NCI-H526 (cell line): ENCODE measurements at regions not wholly inside any gene's neighbourhood (a gene's known extent, or its start where the extent isn't known, plus 50 kb on each side); places are given as distances from the start of the nearest gene placed in this dataset.
"Not testable (repeated sequence)": the region's sequence is repeated elsewhere in the genome, so short reads cannot be mapped to it uniquely, and the experiment has no call there.

ENCODE experiments used
- DNase-seq, 2 experiments: peaks; one replicate each; lab custom pipeline; 2025; lab: John Stamatoyannopoulos, UW

GRCh38 chr3:177457204-177457603, 259.9 kb upstream of the TBL1XR1 start:
- not testable (repeated sequence) for DNase-seq

- DNase-seq = no peak
Observed at GRCh38 chr3:177459401-177459800, 262.1 kb upstream of the TBL1XR1 start.

- no peak for DNase-seq
Observed at GRCh38 chr3:177460047-177460446, 262.8 kb upstream of the TBL1XR1 start.

- no peak for DNase-seq
Observed at GRCh38 chr3:177461765-177462164, 264.5 kb upstream of the TBL1XR1 start.

DNA sequence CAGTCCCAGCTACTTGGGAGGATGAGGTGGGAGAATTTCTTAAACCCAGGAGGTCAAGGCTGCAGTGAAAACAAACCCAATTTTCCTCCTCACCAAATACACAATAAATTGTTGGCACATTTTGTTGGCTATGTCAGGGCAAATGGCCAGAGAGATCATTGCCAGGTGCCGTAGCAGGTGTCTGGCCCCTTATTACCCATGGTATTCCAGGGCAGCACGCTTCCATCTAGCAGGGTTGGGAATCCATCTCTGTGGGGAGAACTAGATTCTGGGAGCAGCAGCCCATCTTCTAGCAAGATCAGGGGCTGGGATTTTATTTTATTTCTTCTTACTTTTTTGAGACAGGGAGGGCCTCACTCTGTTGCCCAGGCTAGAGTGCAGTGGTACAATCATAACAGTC, 266.1 kb upstream of the TBL1XR1 start:
- not testable (repeated sequence) for DNase-seq

DNA sequence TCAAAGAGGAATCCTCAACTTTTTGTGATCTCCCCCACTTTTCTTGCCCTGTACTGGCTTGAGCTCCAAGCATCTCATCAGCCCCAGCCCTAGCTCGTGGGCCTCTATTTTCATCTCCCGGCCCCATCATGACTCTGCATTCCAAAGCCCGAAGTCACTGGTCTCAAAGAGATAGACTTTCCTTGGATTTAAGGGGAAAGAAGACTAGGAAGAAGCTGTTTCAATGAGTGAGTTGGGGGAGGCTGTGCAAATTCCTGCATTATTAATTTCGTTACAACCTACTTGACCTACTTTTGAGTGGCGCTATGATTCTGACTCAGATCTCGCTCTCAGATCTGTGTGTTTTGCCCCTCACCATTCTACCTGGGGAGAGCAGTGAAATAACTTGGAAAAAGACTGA, 266.6 kb upstream of the TBL1XR1 start:
- DNase-seq = no peak

DNA sequence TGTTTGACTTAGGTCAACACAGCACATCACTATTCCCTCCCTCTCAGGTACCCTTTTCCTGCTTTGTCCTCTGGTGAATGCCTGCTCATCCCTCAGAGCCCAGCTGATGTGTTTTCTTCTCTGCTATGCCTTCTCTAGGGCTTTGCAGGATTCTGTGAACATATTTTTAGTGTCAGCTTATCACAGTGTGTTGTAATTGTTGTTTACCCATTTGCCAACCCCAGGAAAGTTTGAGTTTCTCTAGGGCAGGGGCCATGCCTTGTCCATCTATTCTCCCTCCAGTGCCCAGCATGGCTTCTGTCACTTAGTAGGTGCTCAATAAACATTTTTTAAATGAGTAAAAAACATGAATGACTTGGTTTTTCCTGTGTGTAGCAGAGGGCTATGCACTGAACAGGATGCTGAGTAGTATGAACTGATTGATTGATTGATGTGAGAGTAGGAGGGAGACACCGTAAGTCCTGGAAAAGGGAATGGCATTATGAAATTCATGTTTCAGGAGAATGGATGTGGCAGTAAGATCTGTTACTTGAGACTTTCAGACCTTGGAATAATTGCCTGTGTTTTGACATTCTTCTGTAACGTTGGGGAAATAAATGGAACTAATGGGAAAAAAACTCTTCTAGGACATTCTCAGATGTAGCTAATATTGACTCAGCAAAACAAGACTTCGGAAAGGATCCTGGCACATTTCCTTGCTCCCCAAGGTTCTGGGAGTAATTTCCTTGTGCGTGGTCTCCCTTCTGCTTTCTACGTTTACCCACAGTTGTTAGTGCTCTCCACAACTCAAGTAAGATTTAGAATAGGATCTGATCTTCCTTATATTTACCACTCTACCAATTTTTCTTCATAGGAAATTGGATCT, 267.3 kb upstream of the TBL1XR1 start:
- DNase-seq = no peak

DNA sequence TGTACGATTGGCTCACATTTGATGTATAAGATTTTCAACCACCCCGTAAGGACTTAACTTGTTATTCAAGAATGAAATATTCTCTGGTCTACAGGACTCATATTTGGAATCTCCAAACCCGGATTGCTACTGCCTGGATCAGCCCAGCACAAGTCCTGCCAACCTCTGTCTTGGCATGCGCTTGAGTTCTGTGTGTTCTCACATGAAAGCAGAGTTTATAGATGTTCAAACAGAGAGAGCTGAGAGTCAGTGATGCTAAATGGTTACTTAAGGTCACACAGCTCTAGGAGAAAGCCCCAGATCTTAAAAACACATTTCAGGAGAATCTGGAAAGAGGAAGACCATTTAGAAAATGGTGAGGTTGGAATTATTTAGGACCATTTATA, 268.0 kb upstream of the TBL1XR1 start:
- DNase-seq = no peak

DNA sequence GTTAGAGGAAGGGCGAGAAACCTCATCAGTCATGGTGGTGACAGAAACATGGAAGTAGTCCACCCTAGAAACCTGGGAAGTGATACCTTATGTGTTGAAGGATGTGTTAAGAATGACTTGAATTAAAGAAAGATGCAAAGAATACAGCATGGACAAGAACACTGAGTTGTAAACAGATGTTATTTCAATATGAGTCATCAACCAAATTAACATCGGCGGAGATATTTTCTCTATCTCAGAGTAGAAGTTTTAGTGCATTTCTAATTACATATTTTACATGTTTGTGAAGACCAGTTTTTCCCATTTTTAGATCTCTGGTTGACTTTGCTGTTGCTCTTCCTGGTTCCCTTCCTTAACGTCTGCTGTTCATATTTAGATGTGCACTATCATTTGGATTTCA, 268.8 kb upstream of the TBL1XR1 start:
- no peak for DNase-seq

GRCh38 chr3:177466622-177467021, 269.3 kb upstream of the TBL1XR1 start:
- not testable (repeated sequence) for DNase-seq

- no peak for DNase-seq
Observed at GRCh38 chr3:177467247-177467985, 270.1 kb upstream of the TBL1XR1 start.

- DNase-seq = no peak
Observed at GRCh38 chr3:177468331-177468730, 271.0 kb upstream of the TBL1XR1 start.

- no peak for DNase-seq
Observed at GRCh38 chr3:177468816-177469215, 271.5 kb upstream of the TBL1XR1 start.

- DNase-seq = no peak
Observed at GRCh38 chr3:177469216-177469615, 271.9 kb upstream of the TBL1XR1 start.

DNA sequence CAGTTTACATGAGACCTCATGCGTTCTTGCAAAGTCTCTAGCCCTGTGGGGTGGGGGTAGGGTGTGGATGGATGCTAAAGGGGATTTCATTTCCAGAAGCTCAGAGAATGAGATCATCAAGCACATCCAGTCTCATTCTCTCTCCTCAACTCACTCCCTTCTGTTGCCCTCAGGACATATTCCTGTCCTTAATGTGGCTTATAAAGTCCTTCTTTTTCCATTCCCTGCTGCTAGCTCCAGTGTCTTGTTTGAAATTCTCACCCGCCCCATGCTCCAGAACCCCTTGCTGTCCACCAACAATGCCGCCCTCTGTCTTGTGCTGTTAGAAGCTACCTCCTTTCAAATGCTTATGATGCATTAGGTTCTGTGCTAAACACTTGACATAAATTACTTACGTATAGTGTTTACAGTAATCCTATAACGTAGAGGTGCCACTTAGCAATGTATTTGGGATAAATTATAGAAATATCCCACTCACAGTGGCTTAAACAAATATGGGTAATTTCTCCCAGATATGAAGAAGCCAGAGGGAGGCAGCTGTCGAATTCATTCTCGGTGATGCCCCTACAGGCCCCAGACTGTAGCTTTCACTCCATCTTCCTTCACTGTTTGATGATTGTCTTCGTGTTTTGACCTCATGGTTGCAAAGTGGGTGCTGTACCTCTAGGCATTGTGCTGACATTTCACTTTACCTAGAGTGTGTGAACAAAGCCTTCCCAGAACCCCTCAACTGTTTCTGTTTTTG, 273.1 kb upstream of the TBL1XR1 start:
- DNase-seq = no peak

DNA sequence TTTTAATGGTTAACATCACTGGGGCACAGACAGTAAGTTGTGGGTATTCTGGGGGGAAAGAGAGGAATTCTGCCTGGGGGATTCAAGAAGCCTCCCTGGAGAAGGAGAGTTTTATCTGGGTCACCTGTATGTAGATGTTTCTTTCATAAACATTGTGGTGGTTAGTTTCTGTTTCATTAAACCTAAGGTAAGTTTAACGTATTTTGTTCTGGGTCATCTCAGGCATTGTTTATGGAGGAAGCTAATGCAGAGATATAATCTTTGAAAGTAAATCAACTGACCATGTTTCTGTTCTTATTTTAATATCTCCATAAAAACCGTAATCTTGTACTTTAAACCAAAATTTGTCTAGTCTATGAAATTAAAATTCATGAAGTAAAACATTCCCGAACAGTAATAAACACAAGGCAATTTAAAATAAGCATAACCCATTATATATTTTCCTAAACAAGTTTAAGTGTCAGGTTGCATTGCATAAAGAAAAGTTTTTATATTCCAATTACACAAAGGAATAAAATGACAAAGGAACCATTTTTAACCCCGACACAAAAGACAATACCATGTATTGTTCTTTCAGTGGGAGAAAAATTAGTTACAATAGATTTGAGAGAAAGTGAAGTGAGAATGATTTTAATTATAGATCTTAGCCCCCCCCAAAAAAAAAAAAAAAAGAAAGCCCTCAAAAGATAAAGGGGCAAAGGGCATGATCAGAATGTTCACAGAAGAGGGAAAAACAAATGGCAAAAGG, 274.6 kb upstream of the TBL1XR1 start:
- peak; percentile 42 to 59 for DNase-seq

GRCh38 chr3:177473184-177473583, 275.9 kb upstream of the TBL1XR1 start:
- DNase-seq = peak in 1 of 2 experiments; percentile 5

- DNase-seq = no peak
Observed at GRCh38 chr3:177473903-177474302, 276.6 kb upstream of the TBL1XR1 start.

DNA sequence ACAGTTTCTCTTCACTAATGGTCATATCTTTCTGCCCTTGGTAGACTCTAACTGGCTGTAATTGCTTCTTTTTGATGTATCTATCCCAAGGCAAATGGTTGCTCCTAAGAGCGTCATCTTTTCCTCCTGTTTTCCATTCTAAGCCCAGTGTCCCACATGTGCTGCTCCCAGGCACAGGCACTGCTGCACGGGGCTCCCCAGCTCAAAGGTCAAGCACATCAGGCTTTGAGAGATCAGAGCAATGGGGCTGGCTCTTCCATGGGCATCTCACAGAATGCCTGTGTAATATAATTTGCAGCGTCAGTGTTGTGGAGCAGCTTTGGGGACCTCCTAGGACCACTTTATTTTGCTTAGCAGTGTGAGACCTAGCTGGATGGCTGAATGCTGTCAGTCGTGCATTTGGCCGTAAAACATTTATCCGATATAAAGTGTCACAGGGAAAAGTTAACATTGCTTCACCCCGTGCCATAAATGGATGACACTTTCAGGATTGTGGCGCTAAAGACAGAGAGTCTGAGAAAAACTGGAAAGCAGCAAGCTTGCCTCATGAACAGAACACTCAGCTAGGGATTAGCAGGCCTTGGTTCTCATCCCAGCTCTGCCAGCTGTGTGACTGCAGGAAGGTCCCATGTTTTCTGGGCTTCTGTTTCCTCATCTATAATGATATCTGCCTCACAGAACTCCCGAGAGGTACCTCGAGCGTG, 277.5 kb upstream of the TBL1XR1 start:
- DNase-seq = no peak

DNA sequence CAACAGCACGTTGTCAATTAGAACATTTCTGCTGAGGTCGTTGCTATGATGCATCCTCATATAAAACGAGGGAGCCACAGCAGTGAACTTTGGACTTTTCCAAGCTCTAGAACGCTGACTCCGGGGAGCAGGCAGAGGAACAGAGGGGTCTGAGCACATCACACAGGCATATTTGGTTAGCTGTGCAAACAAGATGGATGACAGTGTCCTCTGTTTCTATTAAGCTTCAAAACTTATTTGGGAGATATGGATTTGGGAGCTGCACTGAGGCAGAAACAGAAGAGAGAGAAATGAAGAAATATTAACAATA, 278.0 kb upstream of the TBL1XR1 start:
- peak; percentile 38 to 57 for DNase-seq

GRCh38 chr3:177476495-177476894, 279.2 kb upstream of the TBL1XR1 start:
- DNase-seq = no peak
